HG03439 (cell line): ENCODE measurements at regions not wholly inside any gene's neighbourhood (a gene's known extent, or its start where the extent isn't known, plus 50 kb on each side); places are given as distances from the start of the nearest gene placed in this dataset.
"Not testable (repeated sequence)": the region's sequence is repeated elsewhere in the genome, so short reads cannot be mapped to it uniquely, and the experiment has no call there.

Source experiments
- ATAC-seq: cut with Tn5 transposase; IDR thresholded peaks from one replicate; pipeline ENCODE4 v1.9.1; 2021; ENCODE audit warnings: mild to moderate bottlenecking, moderate library complexity; ENCODE audit not compliant: unreplicated experiment

GRCh38 chr10:57624856-57625592 is 642.7 kb downstream of the IPMK start:
- ATAC-seq, result no peak

GRCh38 chr10:57624066-57624465 is 643.6 kb downstream of the IPMK start:
- ATAC-seq, result no peak

GRCh38 chr10:57621466-57621865 is 646.2 kb downstream of the IPMK start:
- ATAC-seq, result no peak

- ATAC-seq, result no peak
These were observed 661.7 kb downstream of the IPMK start for GRCh38 chr10:57605948-57606485.

GRCh38 chr10:57599440-57599839 is 668.3 kb downstream of the IPMK start:
- ATAC-seq, result no peak

- ATAC-seq, result no peak
These were observed 673.6 kb downstream of the IPMK start for GRCh38 chr10:57593983-57594573.

DNA sequence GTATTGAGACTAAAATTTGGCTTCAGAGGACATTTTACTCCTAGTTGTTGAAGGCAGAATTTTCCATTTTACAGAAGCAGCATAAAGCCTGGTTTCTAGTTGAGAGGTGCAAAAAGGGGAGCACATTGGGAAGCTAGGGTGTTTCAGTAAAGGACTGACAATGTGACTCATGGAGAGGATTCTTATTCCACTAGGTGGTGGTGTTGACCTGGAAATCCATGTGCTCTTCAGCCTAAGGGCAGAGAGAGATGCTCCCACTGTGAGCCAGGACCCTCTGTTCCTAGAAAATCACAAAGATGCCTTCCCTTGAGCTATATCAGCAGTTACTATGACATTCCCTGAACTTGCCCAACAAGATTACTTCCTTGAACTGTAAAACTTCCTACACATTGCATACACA is 687.8 kb downstream of the IPMK start:
- no peak for ATAC-seq

DNA sequence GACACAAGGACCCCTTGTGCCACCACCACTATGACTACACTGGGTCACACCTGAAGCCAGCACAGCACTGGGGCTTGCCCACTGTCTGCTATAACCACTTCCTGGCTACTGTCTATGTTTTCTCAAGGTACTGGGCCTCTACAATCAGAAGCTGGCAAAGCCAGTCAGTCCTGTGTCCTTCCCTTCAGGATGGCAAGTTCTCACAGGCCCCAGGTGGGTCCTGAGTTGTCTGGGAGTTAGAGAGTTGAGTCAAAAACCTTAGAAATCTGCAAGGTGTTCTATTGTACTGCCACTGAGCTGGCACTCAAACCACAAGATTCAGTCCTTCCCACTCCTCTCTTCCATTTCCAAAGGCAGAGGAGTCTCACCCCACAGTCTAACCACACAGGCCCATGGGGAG is 705.5 kb downstream of the IPMK start:
- no peak for ATAC-seq

DNA sequence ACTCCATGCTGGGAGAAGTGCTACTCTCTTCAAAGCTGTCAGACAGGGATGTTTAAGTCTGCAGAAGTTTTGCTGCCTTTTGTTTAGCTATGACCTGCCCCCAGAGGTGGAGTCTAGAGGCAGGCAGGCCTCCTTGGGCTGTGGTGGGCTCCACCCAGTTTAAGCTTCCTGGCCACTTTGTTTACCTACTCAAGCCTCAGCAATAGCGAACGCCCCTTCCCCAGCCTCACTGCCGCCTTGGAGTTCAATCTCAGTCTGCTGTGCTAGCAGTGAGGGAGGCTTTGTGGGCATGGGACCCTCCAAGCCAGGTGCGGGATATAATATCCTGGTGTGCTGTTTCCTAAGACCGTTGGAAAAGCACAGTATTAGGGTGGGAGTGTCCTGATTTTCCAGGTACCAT is 715.9 kb downstream of the IPMK start:
- ATAC-seq, result not testable (repeated sequence)

GRCh38 chr10:57535306-57535705 is 732.4 kb downstream of the IPMK start:
- ATAC-seq, result no peak

GRCh38 chr10:57513637-57514036 is 754.1 kb downstream of the IPMK start:
- ATAC-seq, result no peak

- no peak for ATAC-seq
These were observed 759.9 kb downstream of the IPMK start for GRCh38 chr10:57507788-57508187.

- ATAC-seq, result no peak
These were observed 761.1 kb downstream of the IPMK start for GRCh38 chr10:57506414-57507094.

- ATAC-seq, result no peak
These were observed 773.2 kb downstream of the IPMK start for GRCh38 chr10:57494486-57494885.

- no peak for ATAC-seq
These were observed 785.4 kb downstream of the IPMK start for GRCh38 chr10:57482259-57482658.

- ATAC-seq, result no peak
These were observed 794.7 kb downstream of the IPMK start for GRCh38 chr10:57472823-57473619.

DNA sequence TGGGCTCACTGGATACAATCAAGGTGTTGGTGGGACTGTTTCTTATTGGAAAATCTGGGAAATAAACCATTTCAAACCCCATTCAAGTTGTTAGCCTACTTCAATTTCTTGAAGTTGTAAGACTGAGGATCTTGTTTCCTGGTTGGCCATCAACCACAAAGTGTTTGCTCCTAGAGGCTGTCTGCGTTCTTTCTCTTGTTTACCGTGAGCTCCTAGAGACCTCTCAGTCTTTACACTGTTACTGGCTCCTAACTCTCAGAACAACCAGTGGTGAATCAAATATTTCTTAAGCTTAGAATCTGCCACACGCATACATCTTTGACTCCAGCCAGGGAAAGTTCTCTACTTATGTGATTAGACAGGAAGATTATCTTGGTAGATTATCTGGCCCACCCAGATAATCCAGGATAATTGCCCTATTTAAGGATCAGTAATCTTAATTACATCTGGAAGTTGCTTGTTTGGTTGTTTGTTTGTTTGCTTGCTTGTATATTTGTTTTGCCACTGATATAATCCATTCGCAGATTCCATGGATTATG is 798.7 kb downstream of the IPMK start:
- ATAC-seq, result no peak

- ATAC-seq, result no peak
These were observed 802.5 kb downstream of the IPMK start for GRCh38 chr10:57465155-57465554.

DNA sequence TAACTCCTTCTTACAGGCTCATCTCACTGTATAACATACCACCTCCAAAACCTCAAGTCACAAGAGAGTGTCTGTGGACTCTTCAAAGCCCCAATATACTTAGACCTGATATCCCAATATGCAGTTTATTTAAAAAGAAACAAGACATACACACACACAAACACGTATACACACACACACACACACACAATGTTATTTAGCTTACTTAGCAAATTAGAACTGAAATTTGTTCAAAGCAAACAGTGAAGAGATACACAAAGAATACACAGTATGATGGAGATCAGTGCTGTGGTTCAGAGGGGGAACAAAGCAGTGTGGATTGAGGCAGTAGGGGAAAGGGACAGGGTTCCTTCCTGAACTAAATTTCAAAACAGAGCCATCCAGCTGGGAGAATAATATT is 807.2 kb downstream of the IPMK start:
- ATAC-seq, result no peak

- no peak for ATAC-seq
These were observed 809.7 kb downstream of the IPMK start for GRCh38 chr10:57457972-57458512.

DNA sequence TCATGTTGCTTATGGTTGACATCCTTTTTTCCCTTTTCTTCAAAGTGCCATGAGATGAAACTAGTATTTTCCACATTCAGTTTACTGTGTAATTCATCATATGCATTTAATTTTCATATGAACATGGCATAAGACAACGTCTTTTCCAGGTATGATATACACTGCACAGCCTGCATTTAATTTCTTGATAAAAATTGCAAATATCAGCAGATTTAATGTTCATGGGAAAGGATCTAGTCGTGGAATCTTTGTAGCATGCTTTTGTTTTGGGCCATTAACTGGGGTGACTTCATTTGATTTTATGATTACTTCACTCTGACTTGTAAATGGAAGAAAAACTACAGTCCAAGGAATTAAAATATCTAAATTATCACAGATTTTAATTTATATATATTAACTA is 837.3 kb downstream of the IPMK start:
- ATAC-seq, result no peak
